Ishikawa (cell line): ENCODE measurements at regions not wholly inside any gene's neighbourhood (a gene's known extent, or its start where the extent isn't known, plus 50 kb on each side); places are given as distances from the start of the nearest gene placed in this dataset.
A peak's percentile ranks its signal among the peaks of the same experiment; 100 is the strongest.

Source experiments
- CEBPB ChIP-seq: IDR thresholded peaks from 2 replicates; pipeline ENCODE4 v1.6.1; 2012
- CREB1 ChIP-seq: IDR thresholded peaks from 2 replicates; pipeline ENCODE4 v1.6.1; 2012; ENCODE audit warnings: low read depth
- EGR1 ChIP-seq: IDR thresholded peaks from 2 replicates; pipeline ENCODE4 v1.6.1; 2012
- EP300 ChIP-seq: IDR thresholded peaks from 2 replicates; pipeline ENCODE4 v1.6.1; 2012; ENCODE audit warnings: borderline replicate concordance
- FOXM1 ChIP-seq: IDR thresholded peaks from 2 replicates; pipeline ENCODE4 v1.6.1; 2012; ENCODE audit warnings: low read depth, borderline replicate concordance
- MAX ChIP-seq: IDR thresholded peaks from 2 replicates; pipeline ENCODE4 v1.6.1; 2012
- NFIC ChIP-seq: IDR thresholded peaks from 2 replicates; pipeline ENCODE4 v1.6.1; 2012
- RAD21 ChIP-seq: IDR thresholded peaks from 2 replicates; pipeline ENCODE4 v1.6.1; 2012; ENCODE audit warnings: low read depth
- REST ChIP-seq: IDR thresholded peaks from 2 replicates; pipeline ENCODE4 v1.6.1; 2012; ENCODE audit warnings: low read depth, mild to moderate bottlenecking
- TAF1 ChIP-seq: IDR thresholded peaks from 2 replicates; pipeline ENCODE4 v1.6.1; 2012; ENCODE audit warnings: low read depth, mild to moderate bottlenecking
- TCF12 ChIP-seq: IDR thresholded peaks from 2 replicates; pipeline ENCODE4 v1.6.1; 2012; ENCODE audit warnings: low read depth
- TEAD4 ChIP-seq: IDR thresholded peaks from 2 replicates; pipeline ENCODE4 v1.6.1; 2012
- YY1 ChIP-seq: IDR thresholded peaks from 2 replicates; pipeline ENCODE4 v1.6.1; 2012; ENCODE audit warnings: low read depth
- ZBTB7A ChIP-seq: IDR thresholded peaks from 2 replicates; pipeline ENCODE4 v1.6.1; 2012; ENCODE audit warnings: low read depth
- TF ChIP-seq, protein P1 (sequence below): IDR thresholded peaks from 2 replicates; pipeline ENCODE4 v1.6.1; 2012

DNA sequence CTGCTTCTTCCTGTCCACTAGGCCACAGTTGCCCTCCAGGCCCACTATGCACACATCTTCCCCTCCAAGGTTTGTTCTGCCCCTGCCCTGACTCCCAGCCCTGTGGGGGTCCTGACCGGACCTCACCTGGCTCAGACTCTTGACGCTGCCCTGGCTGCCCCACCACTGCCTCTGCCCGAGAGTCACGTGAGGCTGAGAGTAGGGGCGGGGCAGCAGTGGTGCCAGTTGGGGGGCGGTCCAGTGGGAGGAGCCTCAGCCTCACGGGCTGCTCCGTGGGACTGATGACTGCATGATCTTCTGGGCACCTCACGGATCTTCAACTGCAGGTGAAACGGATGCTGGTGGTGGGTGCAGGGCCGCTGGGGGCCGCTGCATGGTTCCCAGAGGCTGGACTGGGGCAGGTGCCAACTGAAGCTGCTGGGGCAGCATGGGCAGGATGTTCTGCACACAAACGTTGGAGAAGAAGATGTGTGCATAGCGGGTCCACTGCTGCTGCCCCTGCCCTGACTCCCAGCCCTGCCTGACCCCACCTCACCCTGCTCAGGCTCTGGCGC is 77.6 kb downstream of the HHIPL2 start:
- TF ChIP-seq, protein P1, sequence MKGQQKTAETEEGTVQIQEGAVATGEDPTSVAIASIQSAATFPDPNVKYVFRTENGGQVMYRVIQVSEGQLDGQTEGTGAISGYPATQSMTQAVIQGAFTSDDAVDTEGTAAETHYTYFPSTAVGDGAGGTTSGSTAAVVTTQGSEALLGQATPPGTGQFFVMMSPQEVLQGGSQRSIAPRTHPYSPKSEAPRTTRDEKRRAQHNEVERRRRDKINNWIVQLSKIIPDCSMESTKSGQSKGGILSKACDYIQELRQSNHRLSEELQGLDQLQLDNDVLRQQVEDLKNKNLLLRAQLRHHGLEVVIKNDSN = peak; percentile 82

DNA sequence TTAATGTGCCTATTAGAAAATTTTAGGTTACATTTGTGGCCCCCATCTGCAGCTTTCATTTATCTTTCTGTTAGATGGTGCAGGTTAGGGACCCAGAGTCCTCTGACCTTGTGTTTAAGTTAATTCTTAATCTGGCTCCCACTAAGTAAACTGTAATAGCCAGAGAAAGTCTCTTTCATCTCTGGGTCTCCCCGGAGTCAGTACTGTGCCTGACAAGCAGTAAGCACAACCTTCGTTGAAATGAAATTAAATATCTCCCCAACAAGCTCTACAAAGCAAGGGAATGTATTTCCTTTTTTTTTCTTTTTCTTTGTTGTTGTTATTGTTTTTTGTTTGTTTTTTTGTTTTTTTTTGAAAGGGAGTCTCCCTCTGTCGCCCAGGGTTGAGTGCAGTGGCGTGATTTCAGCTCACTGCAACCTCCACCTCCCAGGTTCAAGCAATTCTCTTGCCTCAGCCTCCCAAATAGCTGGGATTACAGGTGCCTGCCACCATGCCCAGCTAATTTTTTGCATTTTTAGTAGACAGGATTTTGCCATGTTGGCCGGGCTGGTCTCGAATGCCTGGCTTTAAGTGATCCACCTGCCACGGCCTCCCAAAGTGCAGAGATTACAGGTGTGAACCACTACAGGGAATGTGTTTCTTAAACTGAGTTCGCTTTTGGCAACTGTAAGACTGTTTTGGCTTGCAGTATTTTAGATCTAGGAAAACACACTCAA is 81.6 kb downstream of the HHIPL2 start:
- no peak for TF ChIP-seq ZBTB7A
- TF ChIP-seq RAD21 = no peak
- no peak for TF ChIP-seq TCF12

- TF ChIP-seq TAF1 (no peak), EP300 (no peak), YY1 (no peak; the same call in 1 of the 2 replicates), CEBPB (no peak), ZBTB7A (no peak), NFIC (no peak), MAX (peak; percentile 98), TCF12 (peak; percentile 37; the same call in 1 of the 2 replicates), FOXM1 (no peak), EGR1 (no peak), TEAD4 (no peak), REST (no peak), RAD21 (peak; percentile 88), CREB1 (no peak)
- TF ChIP-seq, protein P1 = peak; percentile 75
Measured at GRCh38 chr1:222465211-222466041, 82.5 kb downstream of the HHIPL2 start.

DNA sequence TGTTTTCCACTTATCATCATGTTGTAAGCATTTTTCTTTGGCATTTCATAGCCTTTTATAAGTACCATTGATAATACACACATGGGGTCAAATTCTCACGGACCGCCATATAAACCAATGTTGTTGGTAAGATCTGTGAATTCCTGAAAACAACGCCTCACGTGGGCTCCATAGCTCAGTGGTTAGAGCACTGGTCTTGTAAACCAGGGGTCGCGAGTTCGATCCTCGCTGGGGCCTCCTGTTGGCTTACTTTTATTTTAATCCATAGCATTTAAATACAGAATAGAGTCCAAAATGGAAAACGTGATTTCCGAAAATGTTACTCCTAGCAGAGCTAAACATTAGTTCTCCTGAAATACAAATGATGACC is 83.1 kb downstream of the HHIPL2 start:
- TF ChIP-seq EGR1 (no peak), EP300 (no peak), TAF1 (no peak), REST (no peak), RAD21 (no peak), TEAD4 (peak; percentile 95), TCF12 (no peak), CEBPB (peak; percentile 43; the same call in 1 of the 2 replicates), YY1 (peak; percentile 81), MAX (no peak)
- TF ChIP-seq, protein P1 = peak; percentile 87

GRCh38 chr1:222463059-222463730 is 84.7 kb downstream of the HHIPL2 start:
- TF ChIP-seq MAX = no peak
- TF ChIP-seq YY1 = no peak
- TF ChIP-seq FOXM1 = no peak
- no peak for TF ChIP-seq TCF12
- no peak for TF ChIP-seq TAF1
- no peak for TF ChIP-seq RAD21
- no peak for TF ChIP-seq CEBPB
- no peak for TF ChIP-seq REST
- TF ChIP-seq, protein P1 = no peak
- no peak for TF ChIP-seq EGR1
- TF ChIP-seq ZBTB7A = no peak
- no peak for TF ChIP-seq NFIC
- TF ChIP-seq CREB1 = no peak
- TF ChIP-seq TEAD4 = no peak
- no peak for TF ChIP-seq EP300
